ENCODE measurements at regions not wholly inside any gene's neighbourhood (a gene's known extent, or its start where the extent isn't known, plus 50 kb on each side); places are given as distances from the start of the nearest gene placed in this dataset.

- H3K4me3 Mint-ChIP-seq = no peak overlapping the region
- DNase-seq (no peak), ATAC-seq (no peak)
- no peaks in the 10 kb centered on the region for H3K9me3 Mint-ChIP-seq
- H3K27me3 Mint-ChIP-seq = no peaks in the 10 kb centered on the region
- H3K27ac Mint-ChIP-seq = no peak overlapping the region
- H3K4me1 Mint-ChIP-seq = no peaks in the 10 kb centered on the region
Observed at GRCh38 chr5:6877986-6878828, 165.0 kb downstream of the TENT4A start.

GRCh38 chr5:6885581-6885980 lies 172.3 kb downstream of the TENT4A start:
- H3K27me3 Mint-ChIP-seq = no peaks in the 10 kb centered on the region
- no peak overlapping the region for H3K4me3 Mint-ChIP-seq
- no peak for ATAC-seq
- no peak overlapping the region for H3K27ac Mint-ChIP-seq
- H3K4me1 Mint-ChIP-seq = peaks cover 6% of the 10 kb centered on the region
- peaks cover 27 to 36% of the 10 kb centered on the region in 2 donors for H3K9me3 Mint-ChIP-seq
- no peak for DNase-seq

GRCh38 chr5:6886866-6887265 lies 173.6 kb downstream of the TENT4A start:
- no peaks in the 10 kb centered on the region for H3K27me3 Mint-ChIP-seq
- DNase-seq (no peak), ATAC-seq (no peak)
- H3K27ac Mint-ChIP-seq = no peak overlapping the region
- no peak overlapping the region for H3K4me3 Mint-ChIP-seq
- H3K9me3 Mint-ChIP-seq = peaks cover 27 to 36% of the 10 kb centered on the region in 2 donors
- peaks cover 6% of the 10 kb centered on the region for H3K4me1 Mint-ChIP-seq

GRCh38 chr5:6889030-6889429 lies 175.8 kb downstream of the TENT4A start:
- peaks cover 6% of the 10 kb centered on the region for H3K4me1 Mint-ChIP-seq
- H3K4me3 Mint-ChIP-seq = no peak overlapping the region
- H3K27me3 Mint-ChIP-seq = no peaks in the 10 kb centered on the region
- DNase-seq = no peak
- H3K27ac Mint-ChIP-seq = no peak overlapping the region
- peaks cover 27 to 36% of the 10 kb centered on the region in 2 donors for H3K9me3 Mint-ChIP-seq
- ATAC-seq = no peak

DNA sequence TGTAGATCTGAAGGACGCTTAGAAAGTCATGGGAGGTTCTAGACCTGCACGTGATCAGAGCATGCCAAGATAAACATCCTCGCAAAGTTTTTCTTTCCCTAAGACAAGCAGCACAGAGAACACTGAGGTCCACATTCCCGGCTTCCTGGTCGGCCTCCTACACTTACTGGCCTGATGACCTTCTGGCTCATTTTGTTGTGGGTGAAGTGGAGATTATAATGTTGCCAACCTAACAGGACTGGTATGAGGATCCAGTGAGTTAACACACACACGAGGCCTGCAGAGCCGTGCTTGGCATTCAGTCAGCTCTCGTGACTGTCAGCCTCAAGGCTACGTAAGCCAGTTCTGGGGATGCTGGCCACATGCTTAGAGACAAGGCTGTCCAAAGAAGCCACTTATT lies 186.0 kb downstream of the TENT4A start:
- ATAC-seq (no peak), DNase-seq (no peak)
- no peaks in the 10 kb centered on the region for H3K4me1 Mint-ChIP-seq
- no peak overlapping the region for H3K4me3 Mint-ChIP-seq
- no peak overlapping the region for H3K27ac Mint-ChIP-seq
- H3K9me3 Mint-ChIP-seq = peaks cover 0 to 6% of the 10 kb centered on the region in 2 donors
- no peaks in the 10 kb centered on the region for H3K27me3 Mint-ChIP-seq

- DNase-seq (no peak), ATAC-seq (no peak)
- Mint-ChIP-seq H3K4me3 (no peak overlapping the region), H3K27me3 (no peaks in the 10 kb centered on the region), H3K9me3 (peaks cover 0 to 6% of the 10 kb centered on the region in 2 donors), H3K4me1 (no peaks in the 10 kb centered on the region), H3K27ac (no peak overlapping the region)
Observed at GRCh38 chr5:6900247-6901227, 187.3 kb downstream of the TENT4A start.

DNA sequence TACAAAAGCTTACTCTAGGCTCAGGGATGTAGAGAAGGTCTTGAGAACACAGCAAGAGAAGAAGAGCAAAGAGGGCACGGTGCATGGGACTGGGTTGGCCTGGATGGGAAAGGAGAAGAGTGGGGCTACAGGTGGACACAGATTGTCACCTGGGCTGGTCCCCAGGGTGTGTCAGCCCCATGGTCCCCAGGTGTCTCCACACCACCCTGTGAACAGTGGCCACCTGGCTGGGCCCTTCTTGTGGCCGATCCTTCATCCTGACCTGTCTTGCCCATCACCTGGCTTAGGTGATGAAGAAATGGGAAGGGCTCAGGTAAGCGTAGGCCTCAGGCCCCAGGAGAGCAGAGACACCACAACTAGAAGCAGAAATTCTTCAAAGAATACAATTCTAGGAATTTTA lies 188.9 kb downstream of the TENT4A start:
- DNase-seq (no peak), ATAC-seq (no peak)
- Mint-ChIP-seq H3K27me3 (no peaks in the 10 kb centered on the region), H3K9me3 (no peaks in the 10 kb centered on the region), H3K4me1 (no peaks in the 10 kb centered on the region), H3K4me3 (no peak overlapping the region), H3K27ac (no peak overlapping the region)

DNA sequence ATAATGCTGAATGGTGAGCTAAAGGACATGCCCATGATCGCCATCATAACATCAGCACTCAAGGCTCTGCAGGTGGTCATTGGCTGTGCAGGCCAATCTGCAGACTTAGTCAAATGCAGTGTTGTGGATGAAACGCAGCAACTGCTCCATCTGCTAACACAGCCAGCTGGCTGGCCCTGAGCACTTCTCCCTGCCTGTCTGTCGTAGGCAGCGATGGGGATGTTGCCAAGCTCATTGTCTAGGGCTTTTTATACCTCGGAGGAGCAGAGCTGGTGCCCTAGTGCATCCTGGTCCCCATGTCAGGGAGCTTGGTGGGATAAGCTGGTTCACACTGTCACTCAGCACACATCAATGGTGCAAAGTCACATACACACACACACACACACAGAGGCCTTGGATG lies 189.4 kb downstream of the TENT4A start:
- Mint-ChIP-seq H3K27me3 (no peaks in the 10 kb centered on the region), H3K27ac (no peak overlapping the region), H3K4me1 (no peaks in the 10 kb centered on the region), H3K4me3 (no peak overlapping the region), H3K9me3 (no peaks in the 10 kb centered on the region)
- no peak for ATAC-seq
- DNase-seq = no peak

DNA sequence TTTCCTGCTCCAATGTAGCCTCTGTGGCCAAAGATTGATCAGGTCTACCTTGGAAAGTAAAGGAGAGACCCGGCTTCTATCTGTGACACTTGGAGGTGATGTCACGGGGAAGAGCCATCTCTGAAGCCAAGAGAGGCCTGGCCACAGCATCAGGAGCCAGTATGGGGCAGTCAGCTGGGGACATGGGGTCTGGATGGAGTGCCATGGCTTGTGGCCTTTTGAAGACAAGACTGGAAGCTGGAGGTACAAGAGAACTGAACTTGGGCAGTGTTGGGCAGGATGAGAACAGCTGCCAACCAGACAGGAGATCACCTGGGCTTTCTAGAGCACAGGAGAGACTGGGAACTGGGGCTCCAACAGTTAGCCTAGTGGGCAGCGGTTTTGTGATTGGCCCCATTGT lies 190.7 kb downstream of the TENT4A start:
- ATAC-seq (no peak), DNase-seq (no peak)
- Mint-ChIP-seq H3K4me1 (no peaks in the 10 kb centered on the region), H3K9me3 (no peaks in the 10 kb centered on the region), H3K4me3 (no peak overlapping the region), H3K27me3 (no peaks in the 10 kb centered on the region), H3K27ac (no peak overlapping the region)

DNA sequence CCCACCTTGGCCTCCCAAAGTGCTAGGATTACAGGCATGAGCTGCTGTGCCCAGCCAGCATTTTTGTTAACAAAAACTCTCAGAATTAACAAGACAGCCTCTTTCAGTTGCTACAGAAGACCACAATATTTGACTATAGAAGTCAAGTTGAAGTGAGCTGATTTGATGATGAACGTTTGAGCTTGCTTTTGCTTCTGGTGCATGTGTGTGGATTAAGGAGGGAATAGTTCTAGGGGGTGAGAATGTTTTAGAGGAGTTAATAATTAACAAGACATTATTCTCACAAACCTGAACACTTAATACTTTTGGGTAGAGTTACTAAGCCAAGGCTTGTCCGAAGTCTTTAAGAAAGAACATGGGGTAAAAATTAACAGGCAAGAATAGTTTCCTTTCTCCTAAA lies 191.6 kb downstream of the TENT4A start:
- DNase-seq (no peak), ATAC-seq (no peak)
- H3K4me3 Mint-ChIP-seq = no peak overlapping the region
- H3K27me3 Mint-ChIP-seq = no peaks in the 10 kb centered on the region
- no peaks in the 10 kb centered on the region for H3K4me1 Mint-ChIP-seq
- H3K27ac Mint-ChIP-seq = no peak overlapping the region
- H3K9me3 Mint-ChIP-seq = no peaks in the 10 kb centered on the region

DNA sequence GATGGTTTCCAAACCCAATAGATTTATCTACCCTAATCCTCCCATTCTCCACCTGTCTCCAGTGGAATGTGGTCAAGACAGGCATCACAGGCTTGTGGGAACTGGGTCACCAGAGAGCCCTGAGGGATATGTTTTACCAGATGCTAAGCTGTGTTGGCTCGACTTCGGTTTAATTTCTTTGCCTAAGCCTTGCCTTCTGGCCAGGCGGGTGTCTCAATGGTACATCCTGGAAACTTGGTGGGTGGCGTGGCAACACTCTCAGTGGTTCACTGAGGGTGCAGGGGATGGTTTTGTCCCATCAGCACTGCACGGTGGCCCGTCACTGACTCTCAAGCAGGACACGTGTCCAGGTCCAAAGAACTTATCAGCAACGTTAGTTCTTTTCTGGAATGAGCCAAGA lies 192.2 kb downstream of the TENT4A start:
- Mint-ChIP-seq H3K9me3 (no peaks in the 10 kb centered on the region), H3K4me1 (no peaks in the 10 kb centered on the region), H3K4me3 (no peak overlapping the region), H3K27me3 (no peaks in the 10 kb centered on the region), H3K27ac (no peak overlapping the region)
- DNase-seq (no peak), ATAC-seq (no peak)

DNA sequence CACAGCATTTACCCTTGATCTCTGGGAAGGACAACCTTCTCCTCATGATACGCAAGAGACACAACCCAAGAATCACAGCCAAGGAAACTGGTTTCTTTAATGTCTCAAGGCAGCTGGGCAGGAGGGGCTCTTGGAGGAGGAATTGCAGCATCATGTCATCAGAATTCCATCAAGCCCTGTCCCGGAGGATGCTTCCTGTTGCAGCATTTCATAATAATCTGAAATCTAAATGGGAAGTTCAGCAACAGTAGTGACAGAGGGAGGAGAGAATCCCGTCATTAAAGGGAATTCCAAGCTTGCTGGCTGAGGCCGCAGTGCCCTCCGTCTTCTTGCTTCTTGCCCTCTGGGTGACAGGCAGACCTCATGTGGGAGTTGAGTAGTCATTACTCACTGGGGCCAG lies 192.7 kb downstream of the TENT4A start:
- Mint-ChIP-seq H3K4me3 (no peak overlapping the region), H3K27ac (no peak overlapping the region), H3K4me1 (no peaks in the 10 kb centered on the region), H3K27me3 (no peaks in the 10 kb centered on the region), H3K9me3 (no peaks in the 10 kb centered on the region)
- ATAC-seq (no peak), DNase-seq (no peak)

- H3K27ac Mint-ChIP-seq = no peak overlapping the region
Observed at GRCh38 chr5:6907320-6907918, 194.2 kb downstream of the TENT4A start.

GRCh38 chr5:6909901-6910300 lies 196.7 kb downstream of the TENT4A start:
- no peaks in the 10 kb centered on the region for H3K9me3 Mint-ChIP-seq
- DNase-seq (no peak), ATAC-seq (no peak)
- no peak overlapping the region for H3K27ac Mint-ChIP-seq
- H3K4me1 Mint-ChIP-seq = no peaks in the 10 kb centered on the region
- H3K27me3 Mint-ChIP-seq = peaks cover 23% of the 10 kb centered on the region
- no peak overlapping the region for H3K4me3 Mint-ChIP-seq

More at GRCh38 chr5:6907320-6907918, 194.2 kb downstream of the TENT4A start:
- no peaks in the 10 kb centered on the region for H3K4me1 Mint-ChIP-seq
- DNase-seq = no peak
- no peak overlapping the region for H3K4me3 Mint-ChIP-seq
- H3K27me3 Mint-ChIP-seq = peaks cover 9% of the 10 kb centered on the region
- no peak for ATAC-seq
- H3K9me3 Mint-ChIP-seq = no peaks in the 10 kb centered on the region

DNA sequence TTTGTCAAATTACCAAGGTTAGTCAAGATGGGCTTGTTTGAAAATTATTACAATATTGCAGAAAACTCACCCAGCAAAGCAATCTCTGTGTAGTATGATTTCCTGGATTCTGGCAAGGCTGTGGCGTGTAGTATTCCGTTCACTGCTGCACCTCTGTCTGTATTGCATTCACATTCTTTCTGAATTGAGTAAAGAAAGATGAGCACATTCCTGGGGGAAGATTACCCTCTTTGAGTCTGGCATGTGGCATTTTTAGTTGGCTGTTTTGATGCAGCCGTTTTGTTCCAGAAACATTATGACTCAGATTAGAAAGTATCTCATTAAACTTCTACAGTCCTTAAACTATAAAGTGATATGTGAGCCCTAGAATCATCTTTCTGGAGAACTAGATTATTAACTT lies 197.7 kb downstream of the TENT4A start:
- DNase-seq (no peak), ATAC-seq (no peak)
- Mint-ChIP-seq H3K4me3 (no peak overlapping the region), H3K9me3 (peaks cover 0 to 9% of the 10 kb centered on the region in 2 donors), H3K27ac (no peak overlapping the region), H3K4me1 (no peaks in the 10 kb centered on the region), H3K27me3 (peaks cover 33% of the 10 kb centered on the region)

DNA sequence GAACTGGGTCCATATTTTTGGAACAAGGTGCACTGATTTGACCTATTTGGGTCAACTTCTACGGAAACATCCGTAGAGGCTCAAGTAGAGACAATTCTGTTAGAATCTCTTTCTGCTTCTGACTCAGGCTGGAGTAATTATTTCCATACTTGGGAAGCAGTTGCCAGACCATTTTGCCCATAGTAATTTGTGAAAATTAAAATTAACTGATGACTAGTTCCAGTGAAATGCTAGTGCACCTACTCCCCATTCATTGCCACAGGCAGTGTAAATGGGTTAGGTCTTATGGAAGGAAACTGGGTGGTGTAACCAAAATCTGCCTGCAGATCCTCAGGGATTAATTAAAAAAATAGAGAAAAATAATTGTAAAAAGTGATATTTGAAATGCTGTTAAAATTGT lies 201.1 kb downstream of the TENT4A start:
- H3K4me3 Mint-ChIP-seq = no peak overlapping the region
- H3K9me3 Mint-ChIP-seq = peaks cover 2 to 26% of the 10 kb centered on the region in 2 donors
- no peaks in the 10 kb centered on the region for H3K4me1 Mint-ChIP-seq
- peaks cover 36% of the 10 kb centered on the region for H3K27me3 Mint-ChIP-seq
- H3K27ac Mint-ChIP-seq = no peak overlapping the region
- ATAC-seq = no peak
- no peak for DNase-seq
